HCT116 (cell line): ENCODE measurements at regions not wholly inside any gene's neighbourhood (a gene's known extent, or its start where the extent isn't known, plus 50 kb on each side); places are given as distances from the start of the nearest gene placed in this dataset.

Experiments
- ELF1 ChIP-seq: IDR thresholded peaks from 2 replicates; pipeline ENCODE4 v1.6.1; 2012; ENCODE audit warnings: low read depth, borderline replicate concordance
- RAD21 ChIP-seq: IDR thresholded peaks from 2 replicates; pipeline ENCODE4 v1.6.1; 2012; ENCODE audit warnings: low read depth, mild to moderate bottlenecking

- TF ChIP-seq RAD21 (no peak), ELF1 (no peak)
These were observed 129.3 kb downstream of the BUD13 start for GRCh38 chr11:116643521-116643920.
